AG04449 (cell line): ENCODE measurements at regions not wholly inside any gene's neighbourhood (a gene's known extent, or its start where the extent isn't known, plus 50 kb on each side); places are given as distances from the start of the nearest gene placed in this dataset.
A peak's percentile ranks its signal among the peaks of the same experiment; 100 is the strongest.

Experiments used
- CTCF ChIA-PET: fragments of 350-600 bp; formaldehyde crosslinking; extraction: SDS; loops from one replicate; lab custom pipeline; 2021; ENCODE audit warnings: antibody characterized with exemption; lab: Yijun Ruan, JAX
- POLR2A ChIA-PET: fragments of 400-600, 350-600 bp; formaldehyde crosslinking; extraction: SDS; loops from one replicate; lab custom pipeline; 2020; ENCODE audit warnings: antibody characterized with exemption, inconsistent platforms; lab: Yijun Ruan, JAX
- DNase-seq: peaks from one replicate; pipeline ENCODE4 v3.0.0-alpha.2; 2010; ENCODE audit warnings: low read depth, low spot score
- H3K4me3 ChIP-seq: 2 replicates; pipeline ENCODE4 v1.5.1; 2011; ENCODE audit warnings: low read depth, mild to moderate bottlenecking, control low read depth, low read length
- TF ChIP-seq, protein P1 (sequence below): IDR thresholded peaks from one replicate; pipeline ENCODE4 v1.5.1; 2011; ENCODE audit warnings: mild to moderate bottlenecking, moderate library complexity, low read length, control low read depth, inconsistent platforms; ENCODE audit not compliant: insufficient read depth; ENCODE audit errors: missing control alignments

- TF ChIP-seq, protein P1, sequence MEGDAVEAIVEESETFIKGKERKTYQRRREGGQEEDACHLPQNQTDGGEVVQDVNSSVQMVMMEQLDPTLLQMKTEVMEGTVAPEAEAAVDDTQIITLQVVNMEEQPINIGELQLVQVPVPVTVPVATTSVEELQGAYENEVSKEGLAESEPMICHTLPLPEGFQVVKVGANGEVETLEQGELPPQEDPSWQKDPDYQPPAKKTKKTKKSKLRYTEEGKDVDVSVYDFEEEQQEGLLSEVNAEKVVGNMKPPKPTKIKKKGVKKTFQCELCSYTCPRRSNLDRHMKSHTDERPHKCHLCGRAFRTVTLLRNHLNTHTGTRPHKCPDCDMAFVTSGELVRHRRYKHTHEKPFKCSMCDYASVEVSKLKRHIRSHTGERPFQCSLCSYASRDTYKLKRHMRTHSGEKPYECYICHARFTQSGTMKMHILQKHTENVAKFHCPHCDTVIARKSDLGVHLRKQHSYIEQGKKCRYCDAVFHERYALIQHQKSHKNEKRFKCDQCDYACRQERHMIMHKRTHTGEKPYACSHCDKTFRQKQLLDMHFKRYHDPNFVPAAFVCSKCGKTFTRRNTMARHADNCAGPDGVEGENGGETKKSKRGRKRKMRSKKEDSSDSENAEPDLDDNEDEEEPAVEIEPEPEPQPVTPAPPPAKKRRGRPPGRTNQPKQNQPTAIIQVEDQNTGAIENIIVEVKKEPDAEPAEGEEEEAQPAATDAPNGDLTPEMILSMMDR, result no peak
Measured at GRCh38 chr1:58331156-58331555, 215.4 kb downstream of the OMA1 start.

DNA sequence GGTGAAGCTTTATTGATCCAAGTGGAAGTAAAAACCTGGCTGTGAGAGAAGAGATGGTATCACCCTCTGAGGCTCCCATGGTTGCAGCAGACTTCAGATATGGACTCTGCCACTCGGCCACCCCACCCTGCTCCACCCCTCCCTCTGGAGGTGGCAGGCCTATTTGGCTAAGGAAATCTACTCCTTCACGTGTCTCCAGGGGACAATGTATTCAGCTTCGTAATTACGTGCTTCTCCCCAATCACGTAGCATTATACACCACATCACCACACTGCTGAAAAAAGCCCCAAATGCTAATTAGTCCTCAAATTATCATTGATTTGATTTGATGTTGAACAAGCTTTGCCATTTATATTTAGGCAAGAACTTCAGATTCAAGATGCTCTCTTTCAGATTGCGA lies 220.7 kb downstream of the OMA1 start:
- no peak for DNase-seq
- ChIA-PET CTCF (no interaction called here), POLR2A (no interaction called here)
- TF ChIP-seq, protein P1, result no peak
- H3K4me3 ChIP-seq, result no peak overlapping the region

More at GRCh38 chr1:58331156-58331555, 215.4 kb downstream of the OMA1 start:
- no peak overlapping the region for H3K4me3 ChIP-seq
- peak; percentile 26 for DNase-seq
- ChIA-PET CTCF (no interaction called here), POLR2A (no interaction called here)

DNA sequence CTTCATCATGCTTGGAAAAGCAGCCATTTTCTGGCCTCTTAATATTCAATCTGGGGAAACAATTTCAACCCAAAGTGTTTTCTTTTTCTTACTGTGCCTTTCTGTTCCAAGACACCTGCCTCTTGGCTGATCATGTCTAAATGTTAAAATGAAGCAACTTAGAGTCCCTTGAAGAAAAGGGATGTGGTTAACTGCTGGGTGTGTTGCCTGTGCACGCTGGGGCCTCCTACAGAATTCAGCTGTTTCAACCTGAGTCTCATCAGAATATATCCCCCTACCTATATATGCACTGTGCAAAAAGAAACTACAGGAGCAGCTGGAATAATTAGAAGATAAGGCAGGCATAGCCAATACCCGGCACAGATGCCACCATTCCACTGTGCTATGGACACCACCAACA lies 222.0 kb downstream of the OMA1 start:
- CTCF ChIA-PET, result no interaction called here
- DNase-seq, result no peak

GRCh38 chr1:58318157-58319005 lies 228.1 kb downstream of the OMA1 start:
- ChIA-PET POLR2A (no interaction called here), CTCF (no interaction called here)
- TF ChIP-seq, protein P1, result no peak
- DNase-seq, result no peak
- H3K4me3 ChIP-seq, result no peak overlapping the region

More for the DNA sequence above, 222.0 kb downstream of the OMA1 start:
- no peak overlapping the region for H3K4me3 ChIP-seq
- POLR2A ChIA-PET, result no interaction called here
- TF ChIP-seq, protein P1, result no peak

GRCh38 chr1:58317694-58318093 lies 228.8 kb downstream of the OMA1 start:
- POLR2A ChIA-PET, result no interaction called here
- CTCF ChIA-PET, result no interaction called here
- no peak for DNase-seq
- TF ChIP-seq, protein P1, result no peak
- no peak overlapping the region for H3K4me3 ChIP-seq

DNA sequence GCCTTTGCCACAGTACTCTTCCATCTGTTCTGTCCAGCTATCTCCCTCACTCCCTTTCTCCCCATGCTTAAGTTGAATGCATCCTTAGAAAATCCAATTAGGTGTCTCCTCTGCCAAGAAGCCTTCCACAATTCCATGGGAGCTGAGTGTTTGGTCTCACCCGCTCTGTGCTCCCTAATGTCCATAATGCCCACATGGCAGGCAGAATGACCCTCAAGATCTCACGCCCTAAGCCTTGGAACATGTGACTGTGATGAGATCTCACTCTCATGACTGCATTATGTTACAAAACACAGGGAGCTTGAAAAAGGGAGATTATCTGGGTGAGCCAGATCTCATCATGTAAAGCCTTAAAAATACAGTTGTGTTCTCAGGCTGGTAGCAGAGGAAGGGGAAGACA lies 229.4 kb downstream of the OMA1 start:
- ChIA-PET POLR2A (no interaction called here), CTCF (no interaction called here)
- TF ChIP-seq, protein P1, result no peak
- no peak for DNase-seq
- no peak overlapping the region for H3K4me3 ChIP-seq
